Calu3 (cell line): ENCODE measurements at regions not wholly inside any gene's neighbourhood (a gene's known extent, or its start where the extent isn't known, plus 50 kb on each side); places are given as distances from the start of the nearest gene placed in this dataset.

Experiments used
- BruUV-seq: library from RNA; stranded (reverse); fragments of 400-500 nt; replicated peaks from 2 replicates; lab custom pipeline; 2021; lab: Mats Ljungman, UMichigan
- CTCF ChIA-PET: fragments of 300-600 bp; sonication (Branson Sonifier 250); formaldehyde crosslinking; loops from one replicate; lab custom pipeline; 2022; ENCODE audit warnings: antibody characterized with exemption; lab: Charles Lee
- DNase-seq: peaks from one replicate; pipeline ENCODE4 v3.0.0; 2022
- H3K27ac Mint-ChIP-seq: one replicate; pipeline ENCODE4 v1.8.0; 2022; ENCODE audit warnings: mixed read lengths; ENCODE audit not compliant: unreplicated experiment
- H3K27me3 Mint-ChIP-seq: one replicate; pipeline ENCODE4 v1.8.0; 2022; ENCODE audit warnings: mixed read lengths; ENCODE audit not compliant: unreplicated experiment
- H3K36me3 Mint-ChIP-seq: one replicate; pipeline ENCODE4 v1.8.0; 2022; ENCODE audit warnings: mild to moderate bottlenecking, moderate library complexity, mixed read lengths; ENCODE audit not compliant: insufficient read depth, unreplicated experiment
- H3K4me1 Mint-ChIP-seq: one replicate; pipeline ENCODE4 v1.8.0; 2022; ENCODE audit warnings: mild to moderate bottlenecking, low read depth, mixed read lengths; ENCODE audit not compliant: unreplicated experiment
- H3K4me3 Mint-ChIP-seq: one replicate; pipeline ENCODE4 v1.8.0; 2022; ENCODE audit warnings: mild to moderate bottlenecking, low read depth, moderate library complexity, mixed read lengths; ENCODE audit not compliant: unreplicated experiment
- H3K9me3 Mint-ChIP-seq: one replicate; pipeline ENCODE4 v1.8.0; 2022; ENCODE audit warnings: low read depth, mixed read lengths; ENCODE audit not compliant: unreplicated experiment
- CTCF ChIP-seq: fragments of 200-600 bp; IDR thresholded peaks from one replicate; pipeline ENCODE4 v1.8.0; 2022; ENCODE audit warnings: antibody characterized with exemption; ENCODE audit not compliant: unreplicated experiment
- intact Hi-C: fragments of 100-400 bp; cut with micrococcal nuclease; formaldehyde crosslinking; loops from one replicate; pipeline ENCODE4 v1.10.0; 2022; ENCODE audit not compliant: unreplicated experiment

- no TSS peak for BruUV-seq
- intact Hi-C loops: no loop called here
- no peaks in the 10 kb centered on the region for H3K27me3 Mint-ChIP-seq
- CTCF ChIA-PET: no interaction called here
- no peaks in the 10 kb centered on the region for H3K4me1 Mint-ChIP-seq
- DNase-seq: no peak
- no peak overlapping the region for H3K4me3 Mint-ChIP-seq
- TF ChIP-seq CTCF: no peak
- H3K36me3 Mint-ChIP-seq: no peaks in the 10 kb centered on the region
- H3K9me3 Mint-ChIP-seq: peaks cover 3% of the 10 kb centered on the region
- H3K27ac Mint-ChIP-seq: no peak overlapping the region
Measured at GRCh38 chr11:129605815-129606214, 209.8 kb upstream of the TMEM45B start.

GRCh38 chr11:129608711-129609110 is 206.9 kb upstream of the TMEM45B start:
- no peaks in the 10 kb centered on the region for H3K36me3 Mint-ChIP-seq
- BruUV-seq: no TSS peak
- no peak overlapping the region for H3K4me3 Mint-ChIP-seq
- intact Hi-C loops: no loop called here
- no peaks in the 10 kb centered on the region for H3K27me3 Mint-ChIP-seq
- DNase-seq: no peak
- H3K27ac Mint-ChIP-seq: no peak overlapping the region
- no peak for TF ChIP-seq CTCF
- CTCF ChIA-PET: no interaction called here
- no peaks in the 10 kb centered on the region for H3K9me3 Mint-ChIP-seq
- H3K4me1 Mint-ChIP-seq: peaks cover 13% of the 10 kb centered on the region

- Mint-ChIP-seq H3K27me3 (no peaks in the 10 kb centered on the region), H3K9me3 (no peaks in the 10 kb centered on the region), H3K27ac (no peak overlapping the region), H3K4me1 (peaks cover 13% of the 10 kb centered on the region), H3K36me3 (no peaks in the 10 kb centered on the region), H3K4me3 (no peak overlapping the region)
- DNase-seq: no peak
- no TSS peak for BruUV-seq
- TF ChIP-seq CTCF: no peak
- intact Hi-C loops: no loop called here
- CTCF ChIA-PET: no interaction called here
Measured at GRCh38 chr11:129610125-129610524, 205.5 kb upstream of the TMEM45B start.

GRCh38 chr11:129610545-129610944 is 205.1 kb upstream of the TMEM45B start:
- peaks cover 13% of the 10 kb centered on the region for H3K4me1 Mint-ChIP-seq
- DNase-seq: no peak
- H3K27ac Mint-ChIP-seq: no peak overlapping the region
- BruUV-seq: no TSS peak
- intact Hi-C loops: no loop called here
- TF ChIP-seq CTCF: no peak
- no peaks in the 10 kb centered on the region for H3K36me3 Mint-ChIP-seq
- H3K9me3 Mint-ChIP-seq: no peaks in the 10 kb centered on the region
- CTCF ChIA-PET: no interaction called here
- no peaks in the 10 kb centered on the region for H3K27me3 Mint-ChIP-seq
- H3K4me3 Mint-ChIP-seq: no peak overlapping the region
